GM23338 (cell line): ENCODE measurements at regions not wholly inside any gene's neighbourhood (a gene's known extent, or its start where the extent isn't known, plus 50 kb on each side); places are given as distances from the start of the nearest gene placed in this dataset.

ENCODE experiments used
- CREB1 ChIP-seq: fragments of 250-450 bp; sonication (Bioruptor Pico); IDR thresholded peaks from 2 replicates; pipeline ENCODE4 v1.5.0; 2020; ENCODE audit warnings: low read depth, mild to moderate bottlenecking, moderate library complexity
- CTCF ChIP-seq, 2 experiments: fragments of 200-600 bp in 1 of 2; sonication (generic) in 1 of 2; conservative IDR thresholded peaks; 2 replicates each; pipeline versions ENCODE4 v1.5.1 to v1.6.1; 2016 to 2017; ENCODE audit warnings: antibody characterized with exemption in 2 of 2, low read depth in 2 of 2, mild to moderate bottlenecking in 2 of 2, moderate library complexity in 1 of 2
- EZH2 ChIP-seq: fragments of 200-600 bp; sonication (generic); IDR thresholded peaks from one replicate; pipeline ENCODE4 v1.8.0; 2017; ENCODE audit warnings: antibody characterized with exemption, mild to moderate bottlenecking, low read depth; ENCODE audit not compliant: unreplicated experiment
- EZH2phosphoT487 ChIP-seq: fragments of 200-600 bp; sonication (generic); IDR thresholded peaks from one replicate; pipeline ENCODE4 v1.8.1; 2018; ENCODE audit warnings: antibody characterized with exemption; ENCODE audit not compliant: unreplicated experiment
- JUNB ChIP-seq: IDR thresholded peaks from one replicate; pipeline ENCODE4 v1.6.1; 2016; ENCODE audit warnings: antibody characterized with exemption; ENCODE audit not compliant: unreplicated experiment
- NANOG ChIP-seq: IDR thresholded peaks from 2 replicates; pipeline ENCODE4 v1.6.1; 2016; ENCODE audit warnings: antibody characterized with exemption, borderline replicate concordance
- POLR2AphosphoS5 ChIP-seq: IDR thresholded peaks from 2 replicates; pipeline ENCODE4 v1.6.1; 2016; ENCODE audit warnings: antibody characterized with exemption, low read depth
- REST ChIP-seq: IDR thresholded peaks from one replicate; pipeline ENCODE4 v1.6.1; 2018; ENCODE audit warnings: antibody characterized with exemption; ENCODE audit not compliant: unreplicated experiment
- STAT1 ChIP-seq: IDR thresholded peaks from one replicate; pipeline ENCODE4 v1.6.1; 2016; ENCODE audit warnings: antibody characterized with exemption; ENCODE audit not compliant: unreplicated experiment
- ZNF331 ChIP-seq: fragments of 250-450 bp; sonication (Bioruptor Pico); IDR thresholded peaks from 2 replicates; pipeline ENCODE4 v1.5.0; 2020; ENCODE audit warnings: low read depth, mild to moderate bottlenecking, moderate library complexity
- ZNF462 ChIP-seq: fragments of 250-450 bp; sonication (Bioruptor Pico); IDR thresholded peaks from 2 replicates; pipeline ENCODE4 v1.5.0; 2020; ENCODE audit warnings: mild to moderate bottlenecking, moderate library complexity

GRCh38 chr16:26344976-26345375, 653.2 kb downstream of the HS3ST4 start:
- TF ChIP-seq REST: no peak
- TF ChIP-seq CTCF (conservative IDR thresholded peaks at IDR 0.05; ENCODE audit: low read depth in 2 of 2): no peak
- no peak for TF ChIP-seq EZH2
- TF ChIP-seq POLR2AphosphoS5: no peak
- TF ChIP-seq CREB1 (CRISPR knock-in tag): no peak
- TF ChIP-seq STAT1: no peak
- TF ChIP-seq EZH2phosphoT487: no peak
- no peak for TF ChIP-seq JUNB
- TF ChIP-seq NANOG: no peak
- no peak for TF ChIP-seq ZNF331 (CRISPR knock-in tag)
- no peak for TF ChIP-seq ZNF462
